Suprapubic skin (tissue), 3 donors: ENCODE measurements at regions not wholly inside any gene's neighbourhood (a gene's known extent, or its start where the extent isn't known, plus 50 kb on each side); places are given as distances from the start of the nearest gene placed in this dataset.

Source experiments
- POLR2AphosphoS5 ChIP-seq, 3 donors: sonication (generic); formaldehyde crosslinking; IDR thresholded peaks; one replicate each; pipeline ENCODE4 v1.6.1; 2017; ENCODE audit warnings: antibody characterized with exemption in 3 of 3
- TF ChIP-seq, protein P1 (sequence below), 2 donors: fragments of 200-600 bp in 1 of 2; fragments of 450-650 bp in 1 of 2; sonication (generic) in 1 of 2; IDR thresholded peaks; one replicate each; pipeline ENCODE4 v1.5.1; 2016 to 2019; ENCODE audit warnings: antibody characterized with exemption in 2 of 2, mild to moderate bottlenecking in 1 of 2, moderate library complexity in 1 of 2

DNA sequence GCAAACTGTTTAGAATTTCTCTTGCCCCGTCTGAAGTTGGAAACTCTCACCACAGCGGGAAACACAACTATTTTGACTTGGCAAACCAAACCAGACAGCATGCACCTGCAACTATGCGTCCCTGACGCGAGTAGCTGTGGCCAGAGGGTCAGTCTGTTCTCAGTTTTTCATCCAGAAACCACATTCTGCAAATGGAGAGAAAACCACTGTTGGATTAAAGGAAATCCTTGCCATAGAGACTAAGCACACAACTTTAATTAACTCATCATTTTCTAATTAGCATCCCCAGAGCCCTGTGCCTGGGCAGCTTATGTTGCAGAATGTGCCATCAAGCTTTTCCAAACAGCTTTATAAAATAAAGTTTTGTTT lies 415.7 kb upstream of the TCF4 start:
- no peak for TF ChIP-seq POLR2AphosphoS5 (IDR thresholded peaks at IDR 0.05)
- TF ChIP-seq, protein P1, sequence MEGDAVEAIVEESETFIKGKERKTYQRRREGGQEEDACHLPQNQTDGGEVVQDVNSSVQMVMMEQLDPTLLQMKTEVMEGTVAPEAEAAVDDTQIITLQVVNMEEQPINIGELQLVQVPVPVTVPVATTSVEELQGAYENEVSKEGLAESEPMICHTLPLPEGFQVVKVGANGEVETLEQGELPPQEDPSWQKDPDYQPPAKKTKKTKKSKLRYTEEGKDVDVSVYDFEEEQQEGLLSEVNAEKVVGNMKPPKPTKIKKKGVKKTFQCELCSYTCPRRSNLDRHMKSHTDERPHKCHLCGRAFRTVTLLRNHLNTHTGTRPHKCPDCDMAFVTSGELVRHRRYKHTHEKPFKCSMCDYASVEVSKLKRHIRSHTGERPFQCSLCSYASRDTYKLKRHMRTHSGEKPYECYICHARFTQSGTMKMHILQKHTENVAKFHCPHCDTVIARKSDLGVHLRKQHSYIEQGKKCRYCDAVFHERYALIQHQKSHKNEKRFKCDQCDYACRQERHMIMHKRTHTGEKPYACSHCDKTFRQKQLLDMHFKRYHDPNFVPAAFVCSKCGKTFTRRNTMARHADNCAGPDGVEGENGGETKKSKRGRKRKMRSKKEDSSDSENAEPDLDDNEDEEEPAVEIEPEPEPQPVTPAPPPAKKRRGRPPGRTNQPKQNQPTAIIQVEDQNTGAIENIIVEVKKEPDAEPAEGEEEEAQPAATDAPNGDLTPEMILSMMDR (IDR thresholded peaks at IDR 0.05), result no peak
